CD14-positive monocyte (primary cell): ENCODE measurements at regions not wholly inside any gene's neighbourhood (a gene's known extent, or its start where the extent isn't known, plus 50 kb on each side); places are given as distances from the start of the nearest gene placed in this dataset.

Experiments used
- DNase-seq, 3 donors: peaks; one replicate each; pipeline ENCODE4 v3.0.0-alpha.2; 2011 to 2022
- H2AFZ ChIP-seq: 2 replicates; pipeline ENCODE4 v1.6.0; 2012; ENCODE audit warnings: mild to moderate bottlenecking, low read depth, low read length, inconsistent platforms; ENCODE audit not compliant: insufficient read depth, poor library complexity, severe bottlenecking
- H3K27ac ChIP-seq, 2 donors: 1 replicate in 1 of 2; 2 replicates in 1 of 2; pipeline ENCODE4 v1.5.1; 2012 to 2013; ENCODE audit warnings: low read length in 2 of 2, control low read depth in 1 of 2, inconsistent platforms in 1 of 2, low read depth in 1 of 2, mild to moderate bottlenecking in 1 of 2
- H3K27me3 ChIP-seq, 2 donors: one replicate each; pipeline versions ENCODE4 v1.6.0 to v1.6.1; 2011 to 2013; ENCODE audit warnings: low read length in 2 of 2; ENCODE audit not compliant: control insufficient read depth in 2 of 2, insufficient read depth in 2 of 2
- H3K36me3 ChIP-seq, 2 donors: replicated peaks in 1 of 2; 1 replicate in 1 of 2; 2 replicates in 1 of 2; pipeline versions ENCODE4 v1.5.1 to v1.6.1; 2012 to 2013; ENCODE audit warnings: low read length in 2 of 2, control low read depth in 1 of 2, inconsistent platforms in 1 of 2, mild to moderate bottlenecking in 1 of 2; ENCODE audit not compliant: insufficient read depth in 2 of 2, control insufficient read depth in 1 of 2
- H3K4me1 ChIP-seq, 2 donors: 1 replicate in 1 of 2; 2 replicates in 1 of 2; pipeline versions ENCODE4 v1.5.1 to v1.6.1; 2012 to 2013; ENCODE audit warnings: low read length in 2 of 2, control low read depth in 1 of 2, inconsistent platforms in 1 of 2, mild to moderate bottlenecking in 1 of 2, moderate library complexity in 1 of 2; ENCODE audit not compliant: insufficient read depth in 2 of 2, control insufficient read depth in 1 of 2
- H3K4me2 ChIP-seq: replicated peaks from 2 replicates; pipeline ENCODE3; 2012; ENCODE audit warnings: low read length, moderate library complexity, mild to moderate bottlenecking; ENCODE audit not compliant: poor library complexity, severe bottlenecking; ENCODE audit errors: extremely low read depth
- H3K4me3 ChIP-seq, 3 experiments: fragments of 200-600 bp in 1 of 3; sonication (generic) in 1 of 3; replicated peaks in 1 of 3; 1 replicate in 2 of 3; 2 replicates in 1 of 3; pipeline ENCODE4 v1.5.1; 2011 to 2013; ENCODE audit warnings: low read length in 3 of 3, mild to moderate bottlenecking in 3 of 3, control low read depth in 2 of 3, low read depth in 2 of 3, inconsistent platforms in 1 of 3, moderate library complexity in 1 of 3
- H3K79me2 ChIP-seq: 2 replicates; pipeline ENCODE4 v1.6.0; 2012; ENCODE audit warnings: mild to moderate bottlenecking, control low read depth, inconsistent platforms, low read length, moderate library complexity; ENCODE audit not compliant: insufficient read depth
- H3K9ac ChIP-seq: 2 replicates; pipeline ENCODE4 v1.6.0; 2017; ENCODE audit warnings: low read length, mild to moderate bottlenecking; ENCODE audit not compliant: insufficient read depth, poor library complexity, severe bottlenecking
- H3K9me3 ChIP-seq, 2 donors: replicated peaks in 1 of 2; 1 replicate in 1 of 2; 2 replicates in 1 of 2; pipeline versions ENCODE4 v1.5.1 to v1.6.1; 2012 to 2013; ENCODE audit warnings: low read length in 2 of 2, control low read depth in 1 of 2; ENCODE audit not compliant: control insufficient read depth in 1 of 2, insufficient read depth in 1 of 2
- H4K20me1 ChIP-seq: 2 replicates; pipeline ENCODE4 v1.6.0; 2012; ENCODE audit warnings: mild to moderate bottlenecking, low read length, control low read depth, moderate library complexity; ENCODE audit not compliant: insufficient read depth
- H3K27ac Mint-ChIP-seq, 7 donors: one replicate each; pipeline ENCODE4 v1.8.0; 2020; ENCODE audit warnings: mild to moderate bottlenecking in 7 of 7, mixed read lengths in 7 of 7, moderate library complexity in 6 of 7, inconsistent platforms in 2 of 7
- H3K27me3 Mint-ChIP-seq, 3 donors: one replicate each; pipeline ENCODE4 v1.8.0; 2021 to 2022; ENCODE audit warnings: low read depth in 3 of 3, mild to moderate bottlenecking in 3 of 3, mixed read lengths in 3 of 3, moderate library complexity in 3 of 3, inconsistent platforms in 1 of 3
- H3K36me3 Mint-ChIP-seq, 2 donors: one replicate each; pipeline ENCODE4 v1.8.0; 2020; ENCODE audit warnings: mixed read lengths in 2 of 2, inconsistent platforms in 1 of 2, mild to moderate bottlenecking in 1 of 2
- H3K4me1 Mint-ChIP-seq: one replicate; pipeline ENCODE4 v1.8.0; 2020; ENCODE audit warnings: mild to moderate bottlenecking, mixed read lengths
- H3K4me3 Mint-ChIP-seq, 2 donors: one replicate each; pipeline ENCODE4 v1.8.0; 2020; ENCODE audit warnings: mild to moderate bottlenecking in 2 of 2, mixed read lengths in 2 of 2, moderate library complexity in 1 of 2
- H3K9me3 Mint-ChIP-seq, 7 donors: one replicate each; pipeline ENCODE4 v1.8.0; 2020 to 2022; ENCODE audit warnings: mixed read lengths in 7 of 7, mild to moderate bottlenecking in 6 of 7, moderate library complexity in 6 of 7, inconsistent platforms in 2 of 7
- CTCF ChIP-seq: fragments of 200-600 bp; IDR thresholded peaks from one replicate; pipeline ENCODE4 v1.8.0; 2022; ENCODE audit warnings: antibody characterized with exemption, mild to moderate bottlenecking
- WGBS: methylation state at CpG from one replicate; pipeline ENCODE4 v1.1.5; 2013; ENCODE audit warnings: missing lambda C conversion rate; ENCODE audit not compliant: insufficient coverage; 5-methylcytosine and 5-hydroxymethylcytosine counted together
- intact Hi-C, 2 donors: fragments of 100-400 bp; cut with micrococcal nuclease; formaldehyde crosslinking; loops; one replicate each; pipeline versions ENCODE4 v1.15.0 to v1.15.1; 2023

GRCh38 chr2:145329971-145330370 lies 810.1 kb upstream of the ZEB2 start:
- no peaks in the 10 kb centered on the region for H3K4me1 ChIP-seq
- no peaks in the 10 kb centered on the region for H3K9me3 ChIP-seq
- WGBS, result no CpG with 5 or more reads among the region's 1 CpG
- no peak overlapping the region for H3K27ac Mint-ChIP-seq
- no peak for TF ChIP-seq CTCF
- peaks cover 0 to 4% of the 10 kb centered on the region in 2 donors for H3K27me3 ChIP-seq
- no peaks in the 10 kb centered on the region for H4K20me1 ChIP-seq
- no peak overlapping the region for H3K4me3 ChIP-seq
- no peaks in the 10 kb centered on the region for H3K79me2 ChIP-seq
- DNase-seq, result no peak
- no peak overlapping the region for H3K4me2 ChIP-seq
- H3K27ac ChIP-seq, result no peak overlapping the region
- H3K9me3 Mint-ChIP-seq, result peaks cover 0 to 2% (median 0%) of the 10 kb centered on the region in 7 donors
- no peak overlapping the region for H3K4me3 Mint-ChIP-seq
- H3K9ac ChIP-seq, result no peak overlapping the region
- H3K36me3 Mint-ChIP-seq, result no peaks in the 10 kb centered on the region
- peaks cover 2 to 3% (median 3%) of the 10 kb centered on the region in 3 donors for H3K27me3 Mint-ChIP-seq
- H2AFZ ChIP-seq, result no peak overlapping the region
- H3K4me1 Mint-ChIP-seq, result no peaks in the 10 kb centered on the region
- no peaks in the 10 kb centered on the region for H3K36me3 ChIP-seq
- intact Hi-C loops, result no loop called here

DNA sequence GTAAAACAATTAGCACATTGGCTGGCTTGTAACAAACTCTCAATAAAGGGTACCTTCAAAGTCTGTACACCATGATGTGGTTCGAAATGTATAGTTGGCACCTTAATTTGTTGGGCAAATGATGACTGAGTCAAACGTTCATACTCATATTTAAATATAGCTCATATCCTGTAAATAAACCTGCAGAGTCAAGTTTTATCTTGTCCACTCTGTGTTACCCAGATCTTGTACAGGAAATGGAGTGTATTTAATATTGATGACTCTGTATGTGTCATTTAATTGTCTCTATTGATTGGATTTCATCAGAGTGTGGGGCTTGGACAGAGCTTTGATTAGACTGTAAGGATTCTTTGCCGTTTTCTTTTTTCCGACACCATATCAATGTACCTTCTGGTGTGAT lies 805.6 kb upstream of the ZEB2 start:
- Histone ChIP-seq H3K79me2 (no peaks in the 10 kb centered on the region), H3K27ac (no peak overlapping the region), H3K4me2 (no peak overlapping the region), H3K27me3 (peaks cover 4 to 7% of the 10 kb centered on the region in 2 donors), H2AFZ (no peak overlapping the region), H3K4me3 (no peak overlapping the region), H3K9me3 (no peaks in the 10 kb centered on the region), H4K20me1 (no peaks in the 10 kb centered on the region), H3K36me3 (no peaks in the 10 kb centered on the region), H3K4me1 (no peaks in the 10 kb centered on the region), H3K9ac (no peak overlapping the region)
- intact Hi-C loops, result no loop called here
- Mint-ChIP-seq H3K27me3 (peaks cover 4 to 7% (median 7%) of the 10 kb centered on the region in 3 donors), H3K9me3 (peaks cover 0 to 2% (median 0%) of the 10 kb centered on the region in 7 donors), H3K4me1 (no peaks in the 10 kb centered on the region), H3K27ac (no peak overlapping the region), H3K4me3 (no peak overlapping the region), H3K36me3 (no peaks in the 10 kb centered on the region)
- WGBS, result no CpG with 5 or more reads among the region's 4 CpGs
- DNase-seq, result no peak
- TF ChIP-seq CTCF, result no peak
